Eye (tissue), 1 donor: ENCODE measurements at regions not wholly inside any gene's neighbourhood (a gene's known extent, or its start where the extent isn't known, plus 50 kb on each side); places are given as distances from the start of the nearest gene placed in this dataset.
"Not testable (repeated sequence)": the region's sequence is repeated elsewhere in the genome, so short reads cannot be mapped to it uniquely, and the experiment has no call there.

Source experiments
- DNase-seq: peaks from one replicate; pipeline ENCODE4 v3.0.0-alpha.2; 2015

DNA sequence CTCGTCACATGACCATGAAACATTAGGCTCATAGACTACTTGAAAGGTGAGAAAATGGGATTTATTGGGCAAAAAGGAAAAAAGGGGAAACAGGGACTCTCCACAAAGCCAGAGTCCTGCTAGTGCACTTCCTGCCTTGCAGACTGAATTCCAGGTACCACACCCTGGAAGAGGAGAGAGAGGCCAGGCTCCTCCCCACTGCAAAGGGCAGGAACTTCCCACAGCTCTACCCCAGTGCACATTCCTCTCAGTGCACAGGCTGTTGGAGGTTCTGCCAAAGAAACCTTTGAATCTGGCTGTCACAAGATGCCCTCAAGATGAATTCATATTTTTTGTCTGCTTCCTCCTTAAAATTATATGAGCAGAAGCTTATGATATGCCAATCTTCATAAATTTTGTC is 920.4 kb upstream of the GJE1 start:
- DNase-seq = no peak

DNA sequence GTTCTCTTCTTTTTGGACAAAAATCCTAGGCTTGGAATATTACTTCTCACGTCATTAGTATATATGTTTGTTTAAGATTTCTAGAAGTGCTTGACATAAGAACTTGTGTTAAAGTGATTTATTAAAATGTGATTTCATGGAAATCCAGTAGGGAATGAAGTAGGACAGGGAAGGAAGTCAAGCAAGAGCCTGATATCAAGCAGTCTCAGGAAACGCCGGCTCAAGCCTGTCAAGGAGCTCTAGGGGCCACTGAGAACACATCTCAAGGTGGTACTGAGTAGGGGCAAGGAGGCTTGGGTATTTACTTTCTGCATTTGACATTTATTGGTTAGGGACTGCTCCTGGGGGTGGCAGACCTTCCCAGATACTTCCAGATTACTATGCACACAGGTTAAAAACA is 920.9 kb upstream of the GJE1 start:
- no peak for DNase-seq

DNA sequence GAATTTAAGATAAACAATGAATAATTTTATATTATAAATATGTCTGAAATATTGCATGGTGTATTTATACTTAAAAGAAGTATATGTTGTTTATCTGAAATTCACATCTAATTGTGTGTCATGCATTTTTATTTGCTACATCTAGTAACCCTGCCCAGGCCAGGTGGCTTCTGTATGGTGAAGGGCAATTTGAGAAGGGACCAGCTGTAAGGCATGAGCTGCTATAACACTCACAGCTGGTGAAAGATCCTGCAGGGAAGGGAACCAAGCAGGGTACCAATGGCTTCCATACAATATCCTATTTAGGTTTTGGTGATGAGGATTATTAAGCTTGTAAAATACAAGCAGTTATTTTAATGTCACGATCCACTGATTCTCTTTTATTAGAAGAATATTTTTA is 921.8 kb upstream of the GJE1 start:
- peak; percentile 2 for DNase-seq

DNA sequence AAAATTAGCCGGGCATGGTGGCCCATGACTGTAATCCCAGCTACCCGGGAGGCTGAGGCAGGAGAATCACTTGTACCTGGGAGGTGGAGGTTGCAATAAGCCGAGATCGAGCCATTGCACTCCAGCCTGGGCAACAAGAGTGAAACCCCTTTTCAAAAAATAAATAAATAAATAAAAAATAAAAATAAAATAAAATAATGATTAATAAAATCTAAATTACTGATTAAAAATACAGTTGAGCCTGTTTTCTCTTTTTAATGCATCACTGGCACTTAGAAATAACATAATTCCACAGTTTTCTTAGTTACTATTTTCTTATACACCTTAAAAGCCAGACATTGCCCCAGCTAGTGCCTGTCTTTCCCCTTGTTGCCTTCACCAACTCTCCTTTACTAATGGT is 922.8 kb upstream of the GJE1 start:
- DNase-seq = no peak

DNA sequence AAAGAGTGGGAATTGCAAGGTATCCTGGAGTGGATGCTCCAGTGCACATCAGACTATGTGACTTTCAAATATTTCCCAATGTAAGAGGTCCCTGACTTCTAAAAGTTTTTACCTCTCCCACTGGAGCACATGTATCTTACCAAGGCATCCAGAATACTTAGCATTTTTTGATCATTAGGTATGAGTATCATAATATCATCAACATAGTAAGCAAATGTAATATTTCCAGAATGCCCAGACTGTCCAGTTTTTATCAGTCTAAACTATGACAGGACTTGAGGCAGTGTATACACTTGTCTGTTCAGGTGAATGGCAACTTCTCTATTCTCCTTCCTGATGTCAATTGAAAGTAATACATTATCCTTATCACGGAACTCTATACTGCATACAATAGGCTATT is 924.6 kb upstream of the GJE1 start:
- DNase-seq = no peak

DNA sequence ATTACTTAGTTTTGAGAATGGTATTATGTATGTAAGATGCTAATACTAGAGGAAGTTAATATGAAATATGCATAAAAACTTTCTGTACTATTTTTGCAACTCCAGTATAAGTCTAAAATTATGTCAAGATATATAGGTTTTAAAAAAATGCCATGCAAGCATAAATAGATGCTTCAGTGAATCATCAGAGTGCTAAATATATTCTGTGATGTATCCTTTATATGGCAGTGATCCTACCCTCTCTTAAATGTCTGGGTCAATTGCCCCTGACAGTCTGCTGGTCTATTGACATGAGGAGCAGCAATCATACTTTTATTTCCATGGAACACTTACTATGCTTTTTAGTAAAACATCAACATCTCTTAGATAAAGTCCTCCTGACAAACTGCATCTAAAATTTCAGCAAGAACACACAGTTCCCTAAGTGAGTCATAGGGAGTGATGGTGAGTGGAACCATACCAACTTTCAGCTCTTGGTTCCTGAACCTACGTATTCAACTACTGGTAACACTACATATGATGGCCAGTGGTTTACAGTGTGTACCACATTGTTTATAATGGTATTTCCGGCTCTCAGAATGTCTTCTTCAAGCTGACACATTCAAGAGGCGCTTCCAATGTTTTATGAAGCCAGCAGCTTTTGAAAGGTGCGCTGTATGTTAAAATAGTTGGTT is 928.7 kb upstream of the GJE1 start:
- no peak for DNase-seq

DNA sequence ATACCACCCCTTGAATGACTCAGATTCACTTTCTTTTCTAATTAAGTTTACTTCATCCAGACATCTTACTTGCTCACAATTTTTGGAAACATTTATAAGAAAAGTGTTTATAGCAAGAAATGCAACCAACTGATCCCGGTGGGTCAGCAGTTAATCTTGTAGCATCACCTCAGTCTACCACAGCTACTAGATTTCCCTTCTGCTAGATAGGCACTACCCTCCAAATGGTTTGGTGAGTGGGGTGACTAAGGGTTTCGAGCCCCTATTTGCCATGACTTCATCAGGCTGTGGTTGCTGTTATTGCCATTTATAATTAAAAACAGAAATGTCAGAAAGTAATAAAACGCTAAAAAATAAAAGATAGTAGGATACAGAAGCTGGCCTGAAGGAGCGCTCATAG is 930.1 kb upstream of the GJE1 start:
- no peak for DNase-seq

DNA sequence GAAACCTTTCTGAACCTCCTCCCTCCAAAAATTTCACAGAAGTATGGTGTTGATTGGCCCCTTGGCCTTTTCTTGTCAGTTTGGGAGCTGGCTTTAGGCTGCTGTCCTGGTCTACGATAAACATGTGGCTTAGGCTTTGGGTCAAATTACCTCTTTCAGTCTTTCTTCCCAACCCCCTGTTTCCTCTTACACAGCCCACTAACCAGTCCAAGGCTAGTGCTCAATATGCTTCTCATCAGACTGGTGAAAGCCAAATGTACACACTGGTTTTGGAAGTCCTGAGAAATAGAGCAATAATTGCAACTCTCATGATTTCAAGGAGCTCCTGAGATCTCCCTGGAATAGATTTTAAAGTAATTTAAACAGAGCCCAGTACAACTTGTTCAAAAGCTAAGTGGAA is 933.7 kb upstream of the GJE1 start:
- peak; percentile 6 for DNase-seq

DNA sequence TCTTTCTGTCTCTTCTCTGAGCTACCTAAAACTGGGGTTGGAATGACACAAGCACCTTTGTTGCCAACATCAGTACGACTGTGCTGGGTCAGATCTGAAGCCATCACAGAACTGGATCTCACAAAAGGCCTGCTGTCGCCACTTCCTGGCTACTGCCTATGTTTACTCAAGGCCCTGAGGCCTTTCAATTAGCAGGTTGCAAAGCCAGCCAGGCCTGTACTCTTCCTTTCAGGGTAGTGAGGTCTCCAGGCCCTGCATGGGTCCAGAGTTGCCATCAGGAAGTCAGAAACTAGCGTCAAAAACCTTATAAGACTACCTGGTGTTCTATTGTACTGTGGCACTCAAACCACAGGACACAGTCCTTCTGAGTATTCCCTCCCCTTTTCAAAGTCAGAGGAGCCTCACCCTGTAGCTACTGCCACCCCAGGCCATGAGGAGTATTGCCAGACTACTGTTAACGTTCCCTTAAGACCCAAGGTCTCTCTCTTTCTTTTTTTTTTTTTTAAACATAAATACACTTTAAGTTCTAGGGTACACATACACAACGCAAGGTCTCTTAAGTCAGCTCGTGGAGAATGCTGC is 937.4 kb upstream of the GJE1 start:
- no peak for DNase-seq

DNA sequence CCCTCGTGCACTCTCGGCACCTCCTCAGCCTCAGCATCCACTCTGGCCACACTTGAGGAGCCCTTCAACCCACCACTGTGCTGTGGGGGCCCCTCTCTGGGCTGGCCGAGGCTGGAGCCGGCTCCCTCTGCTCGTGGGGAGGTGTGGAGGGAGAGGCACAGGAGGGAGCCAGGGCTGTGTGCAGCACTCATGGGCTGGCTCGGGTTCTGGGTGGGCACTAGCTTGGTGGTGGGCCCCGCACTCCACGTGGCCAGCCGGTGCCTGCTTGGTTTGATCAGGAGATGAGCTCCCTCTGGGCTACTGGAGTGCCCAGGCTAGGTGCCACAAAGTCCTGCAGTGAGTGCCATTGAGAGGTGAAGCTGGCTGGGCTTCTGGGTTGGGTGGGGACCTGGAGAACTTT is 949.4 kb upstream of the GJE1 start:
- no peak for DNase-seq

DNA sequence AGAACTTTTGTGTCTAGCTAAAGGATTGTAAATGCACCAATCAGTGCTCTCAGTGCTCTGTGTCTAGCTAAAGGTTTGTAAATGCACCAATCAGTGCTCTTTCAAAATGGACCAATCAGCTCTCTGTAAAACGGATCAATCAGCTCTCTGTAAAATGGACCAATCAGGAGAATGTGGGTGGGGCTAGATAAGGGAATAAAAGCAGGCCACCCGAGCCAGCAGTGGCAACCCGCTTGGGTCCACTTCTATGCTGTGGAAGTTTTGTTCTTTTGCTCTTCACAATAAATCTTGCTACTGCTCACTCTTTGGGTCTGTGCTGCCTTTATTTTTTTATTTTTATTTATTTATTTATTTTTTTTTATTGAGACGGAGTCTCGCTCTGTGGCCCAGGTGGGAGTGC is 957.3 kb upstream of the GJE1 start:
- DNase-seq = not testable (repeated sequence)

DNA sequence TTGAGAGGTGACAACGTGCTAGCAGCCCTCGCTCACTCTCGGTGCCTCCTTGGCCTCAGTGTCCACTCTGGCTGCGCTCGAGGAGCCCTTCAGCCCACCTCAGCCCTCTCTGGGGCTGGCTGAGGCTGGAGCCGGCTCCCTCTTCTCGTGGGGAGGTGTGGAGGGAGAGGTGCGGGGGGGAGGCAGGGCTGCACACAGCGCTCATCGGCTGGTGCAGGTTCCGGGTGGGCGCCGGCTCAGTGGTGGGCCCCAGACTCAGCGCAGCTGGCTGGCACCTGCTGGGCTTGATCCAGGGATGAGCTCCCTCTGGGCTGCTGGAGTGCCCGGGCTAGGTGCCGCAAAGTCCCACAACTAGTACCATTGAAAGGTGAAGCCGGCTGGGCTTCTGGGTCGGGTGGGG is 957.8 kb upstream of the GJE1 start:
- no peak for DNase-seq

DNA sequence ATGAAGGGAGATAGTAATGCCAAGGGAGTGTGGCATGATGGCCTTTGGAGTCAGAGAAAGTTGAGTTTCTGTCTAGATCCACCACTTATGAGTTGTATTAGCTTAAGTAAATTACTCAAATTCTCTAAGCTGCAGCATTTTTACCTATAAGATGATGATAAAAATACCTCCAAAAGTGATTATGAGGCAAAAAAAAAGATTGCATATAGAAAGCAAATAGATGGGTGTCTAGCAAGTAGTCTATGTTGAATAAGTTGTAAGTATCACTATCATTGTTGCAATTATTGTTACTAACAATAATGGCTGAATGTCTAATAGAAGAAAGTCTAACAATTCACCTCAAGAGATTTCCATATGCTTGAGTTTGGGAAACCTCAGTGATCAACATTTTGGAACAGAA is 959.2 kb upstream of the GJE1 start:
- no peak for DNase-seq

DNA sequence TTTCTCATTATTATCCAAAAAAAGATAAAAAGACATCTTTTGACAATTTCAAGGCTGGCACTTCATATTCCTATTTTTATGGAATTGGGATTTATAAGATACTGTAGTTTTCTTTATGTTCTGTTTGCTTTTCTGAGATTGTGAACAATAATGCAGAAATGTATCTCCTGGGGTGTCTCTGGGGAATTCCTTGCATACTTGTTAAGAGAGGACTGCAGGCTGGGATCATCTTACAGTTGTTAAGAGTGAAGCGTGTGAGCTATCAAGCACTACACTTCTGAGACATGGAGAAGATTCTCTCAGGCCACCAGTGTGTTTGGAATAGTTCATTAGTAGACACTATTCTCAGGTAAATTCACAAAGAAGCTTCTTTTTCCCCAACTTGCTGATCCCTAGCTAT is 963.3 kb upstream of the GJE1 start:
- no peak for DNase-seq

DNA sequence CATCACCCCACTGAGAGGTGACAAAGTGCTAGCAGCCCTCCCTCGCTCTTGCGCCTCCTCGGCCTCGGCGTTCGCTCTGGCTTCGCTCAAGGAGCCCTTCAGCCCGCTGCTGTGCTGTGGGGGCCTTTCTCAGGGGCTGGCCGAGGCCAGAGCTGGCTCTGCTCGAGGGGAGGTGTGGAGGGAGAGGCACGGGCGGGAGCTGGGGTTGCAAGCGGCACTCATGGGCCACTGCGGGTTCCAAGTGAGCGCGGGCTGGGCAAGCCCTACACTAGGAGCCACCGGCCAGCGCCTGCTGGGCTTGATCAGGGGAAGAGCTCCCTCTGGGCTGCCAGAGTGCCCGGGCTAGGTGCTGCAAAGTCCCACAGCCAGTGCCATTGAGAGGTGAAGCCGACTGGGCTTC is 964.8 kb upstream of the GJE1 start:
- DNase-seq = no peak

DNA sequence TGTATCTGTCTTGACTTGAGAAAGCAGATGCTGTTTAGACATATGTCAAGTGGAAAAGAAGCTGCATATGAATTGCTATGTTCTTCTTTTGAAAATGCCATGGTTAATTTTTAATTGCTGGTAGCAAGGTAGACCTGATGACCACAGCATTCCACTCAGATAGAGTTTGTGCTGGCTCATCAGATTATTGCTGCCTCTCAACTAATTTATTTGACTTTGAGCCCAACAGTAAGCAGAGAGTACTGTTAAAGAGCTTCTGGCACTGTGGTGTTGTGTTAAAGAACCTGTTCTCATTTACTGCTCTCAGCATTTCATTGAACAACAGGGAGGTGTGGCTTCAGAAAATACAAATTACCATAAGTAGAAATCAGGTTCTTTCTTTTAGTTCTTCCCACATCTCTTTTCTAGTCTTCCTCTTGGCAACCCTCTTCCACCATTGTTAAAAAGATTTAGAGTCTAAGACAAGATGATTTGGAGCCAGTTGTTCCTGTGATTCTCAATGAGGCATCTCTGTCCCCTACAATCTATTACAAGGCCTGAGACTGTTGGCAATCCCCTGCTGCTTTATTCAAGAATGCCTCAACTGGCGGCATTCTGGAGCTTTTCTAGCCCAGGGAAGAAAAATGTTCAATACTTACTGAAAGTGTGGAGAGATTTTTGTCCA is 967.6 kb upstream of the GJE1 start:
- DNase-seq = no peak

DNA sequence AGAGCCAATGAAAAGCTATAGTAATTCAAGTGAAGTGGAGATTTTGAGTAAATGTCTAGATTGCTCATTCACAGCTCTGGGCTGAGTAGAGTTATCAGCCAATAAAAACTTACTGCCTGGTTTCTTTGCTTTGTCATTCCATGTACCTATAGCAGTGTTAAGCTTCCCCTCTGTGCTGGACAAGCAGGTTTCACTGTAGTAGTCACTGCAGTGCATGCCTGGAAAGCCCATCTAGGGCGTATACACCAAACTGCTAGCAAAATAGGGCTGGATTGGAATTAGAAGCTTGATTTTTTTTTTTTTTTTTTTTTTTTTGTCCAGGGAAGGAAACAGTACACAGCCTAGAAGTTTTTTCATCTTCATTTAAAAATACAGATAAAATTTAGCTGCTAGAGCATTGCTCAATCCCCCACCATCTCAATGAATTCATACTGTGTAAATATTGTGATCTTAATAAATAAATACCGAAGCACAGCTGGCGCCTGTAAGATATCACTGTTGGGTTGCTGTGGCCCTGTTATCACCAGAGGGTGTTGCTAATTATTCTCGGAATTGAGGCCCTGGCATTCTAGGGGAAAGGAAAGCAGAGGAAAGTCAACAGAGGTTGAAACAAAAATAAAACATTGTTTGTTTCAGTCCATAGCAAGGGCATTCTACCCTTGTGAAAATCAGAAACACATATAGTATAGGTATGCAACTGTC is 968.5 kb upstream of the GJE1 start:
- no peak for DNase-seq

DNA sequence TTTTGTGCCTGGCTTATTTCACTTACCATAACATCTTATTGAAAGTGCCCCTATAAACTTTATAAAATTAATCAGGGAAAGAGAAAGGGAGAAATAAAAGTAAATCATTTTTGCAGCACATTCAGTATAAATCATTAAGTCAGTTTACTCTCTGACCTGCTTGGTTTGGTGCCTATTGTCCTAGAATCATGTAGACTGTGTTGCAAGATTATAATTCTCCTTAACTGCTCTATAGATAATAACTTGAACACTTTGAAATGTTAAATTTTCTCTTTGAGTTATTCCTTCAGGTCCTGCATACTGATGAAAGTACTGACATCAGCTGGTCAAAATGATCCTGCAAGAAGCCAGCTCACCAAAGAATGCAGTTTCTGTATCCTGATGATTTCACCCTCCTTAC is 969.6 kb upstream of the GJE1 start:
- no peak for DNase-seq

DNA sequence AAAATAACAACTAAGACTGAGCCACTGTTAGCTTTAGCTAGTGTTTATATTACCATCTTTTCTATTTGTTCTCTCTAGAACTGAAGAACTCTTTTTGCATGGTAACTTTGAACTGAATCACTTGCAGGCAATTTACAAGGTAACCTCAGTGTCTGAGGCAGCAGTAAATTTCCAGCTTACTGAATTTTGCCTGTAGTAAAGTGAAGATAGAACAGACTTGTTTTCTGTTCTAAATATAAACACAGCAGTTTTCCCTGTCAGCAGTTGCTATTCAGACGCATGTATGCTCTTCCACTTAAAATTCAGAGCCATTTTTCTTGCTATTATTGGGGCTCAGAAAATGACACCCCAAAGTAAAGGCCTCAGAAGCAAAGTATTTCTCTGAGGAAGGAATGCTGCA is 974.0 kb upstream of the GJE1 start:
- DNase-seq = no peak

DNA sequence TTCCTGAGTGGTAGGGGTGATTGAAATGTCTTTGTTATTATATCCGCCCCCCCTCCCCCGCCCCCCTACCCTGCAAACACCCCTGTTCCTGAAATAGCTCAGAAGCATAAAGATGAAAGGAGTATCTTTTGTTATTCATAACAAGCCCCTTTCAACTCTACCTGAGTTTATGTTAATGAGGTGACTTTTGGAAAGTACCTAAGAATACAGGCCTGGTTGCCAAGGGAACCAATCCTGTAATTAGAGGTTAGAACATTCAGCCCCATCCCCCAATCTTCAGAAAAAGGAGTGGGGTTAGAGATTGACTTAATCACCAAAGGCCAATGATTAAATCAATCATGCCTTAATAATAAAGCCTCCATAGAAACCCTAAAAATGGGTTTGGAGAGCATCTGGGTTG is 979.2 kb upstream of the GJE1 start:
- no peak for DNase-seq

DNA sequence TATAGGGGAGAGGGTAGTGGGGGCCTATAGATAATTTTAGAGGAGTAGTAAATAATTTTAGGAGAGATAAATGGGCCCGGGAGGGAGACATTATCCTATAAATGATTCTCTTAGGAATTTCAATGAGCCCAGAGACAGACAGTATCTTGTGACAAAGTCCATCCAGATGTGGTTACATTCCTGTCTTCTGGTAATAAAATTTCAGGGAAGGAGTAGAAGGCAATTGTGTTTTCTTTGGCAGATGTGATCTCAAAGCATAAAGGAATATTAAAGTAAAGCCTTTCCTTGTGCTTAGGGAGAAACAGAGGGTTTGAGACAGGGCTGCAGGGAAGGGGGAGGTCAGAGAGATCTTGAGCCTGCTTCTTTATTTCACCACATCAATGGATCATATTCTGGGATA is 979.8 kb upstream of the GJE1 start:
- DNase-seq = peak; percentile 21

DNA sequence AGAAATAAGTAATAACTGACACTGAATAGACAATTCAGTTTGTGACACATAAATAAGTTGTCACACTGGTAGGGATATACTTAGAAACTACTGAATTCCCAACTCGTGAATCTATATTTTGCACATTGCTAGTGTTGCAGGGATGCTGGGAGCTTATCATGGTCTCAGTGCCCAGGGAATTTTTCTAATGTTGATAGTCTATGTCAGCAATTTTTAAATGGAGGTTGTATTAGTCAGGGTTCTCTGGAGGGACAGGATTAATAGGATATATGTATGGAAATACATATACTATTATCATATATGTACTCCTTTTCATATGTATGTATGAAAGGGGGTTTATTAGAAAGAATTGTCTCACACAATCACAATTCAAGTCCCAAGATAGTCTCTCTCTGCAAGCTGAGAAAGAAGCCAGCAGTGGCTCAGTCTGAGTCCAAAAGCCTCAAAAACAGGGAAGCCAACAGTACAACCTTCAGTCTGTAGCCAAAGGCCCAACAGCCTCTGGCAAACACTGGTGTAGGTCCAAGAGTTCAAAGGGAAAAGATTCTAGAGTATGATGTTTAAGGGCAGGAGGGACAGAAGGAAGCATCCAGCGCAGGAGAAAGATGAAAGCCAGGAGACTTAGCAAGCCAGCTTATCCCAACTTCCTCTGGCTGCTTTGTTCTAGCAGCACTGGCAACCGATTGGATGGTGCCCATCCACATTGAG is 980.9 kb upstream of the GJE1 start:
- DNase-seq = no peak

DNA sequence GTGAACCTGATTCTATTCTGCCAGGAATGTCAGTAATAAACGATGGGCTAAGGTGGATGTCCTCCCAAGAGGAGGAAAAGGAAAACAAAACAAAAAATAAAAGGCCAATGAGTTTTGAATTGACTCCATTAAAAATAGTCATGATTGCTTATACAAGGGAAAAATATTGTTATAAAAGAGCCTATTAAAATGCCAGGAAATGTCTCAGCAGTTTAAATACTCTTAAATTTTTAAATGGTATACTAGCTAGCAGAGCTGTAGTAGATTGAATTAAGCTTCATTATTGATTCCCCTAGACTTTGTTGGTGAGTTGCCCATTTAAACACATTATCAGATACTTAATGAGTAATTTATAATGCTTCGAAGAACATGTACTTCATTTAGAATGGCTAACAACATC is 990.9 kb upstream of the GJE1 start:
- no peak for DNase-seq

DNA sequence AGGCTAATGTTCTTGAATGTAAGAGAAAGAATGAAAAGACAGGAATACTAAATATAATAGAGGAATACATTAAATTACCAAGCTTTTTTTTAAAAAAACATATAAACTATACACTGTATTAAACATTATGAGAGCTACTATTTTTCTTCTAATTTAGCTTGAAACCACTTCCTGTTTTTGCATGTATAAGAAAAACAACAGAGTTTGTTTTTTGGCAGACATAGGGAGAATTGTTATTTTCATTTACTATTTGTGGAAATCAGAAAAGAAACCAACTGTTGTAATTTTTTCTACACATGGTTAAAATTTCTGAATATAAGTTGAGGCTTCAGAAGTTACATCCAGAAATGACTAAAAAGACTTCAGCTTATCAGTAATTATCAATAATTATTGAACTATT is 991.8 kb upstream of the GJE1 start:
- DNase-seq = no peak
